Cerebellar cortex (tissue), 1 donor: ENCODE measurements at regions not wholly inside any gene's neighbourhood (a gene's known extent, or its start where the extent isn't known, plus 50 kb on each side); places are given as distances from the start of the nearest gene placed in this dataset.

Experiments used
- DNase-seq: peaks from one replicate; pipeline ENCODE4 v3.0.0-alpha.2; 2015; ENCODE audit warnings: low spot score

- no peak for DNase-seq
Measured at GRCh38 chr18:45487581-45487980, 127.7 kb upstream of the SLC14A2 start.

GRCh38 chr18:45488645-45489044 lies 126.6 kb upstream of the SLC14A2 start:
- DNase-seq, result no peak

GRCh38 chr18:45493830-45494229 lies 121.4 kb upstream of the SLC14A2 start:
- no peak for DNase-seq

GRCh38 chr18:45494811-45495210 lies 120.5 kb upstream of the SLC14A2 start:
- DNase-seq, result no peak

- no peak for DNase-seq
Measured at GRCh38 chr18:45496741-45497140, 118.5 kb upstream of the SLC14A2 start.

GRCh38 chr18:45497595-45498286 lies 117.5 kb upstream of the SLC14A2 start:
- no peak for DNase-seq

GRCh38 chr18:45498287-45498658 lies 117.0 kb upstream of the SLC14A2 start:
- DNase-seq, result no peak

GRCh38 chr18:45503990-45504389 lies 111.3 kb upstream of the SLC14A2 start:
- DNase-seq, result no peak

- no peak for DNase-seq
Measured at GRCh38 chr18:45505497-45506206, 109.6 kb upstream of the SLC14A2 start.

- DNase-seq, result no peak
Measured at GRCh38 chr18:45506951-45507350, 108.3 kb upstream of the SLC14A2 start.

GRCh38 chr18:45509535-45509934 lies 105.7 kb upstream of the SLC14A2 start:
- DNase-seq, result no peak

- no peak for DNase-seq
Measured at GRCh38 chr18:45510656-45511055, 104.6 kb upstream of the SLC14A2 start.

- DNase-seq, result no peak
Measured at GRCh38 chr18:45512363-45512953, 102.8 kb upstream of the SLC14A2 start.

GRCh38 chr18:45517181-45517741 lies 98.0 kb upstream of the SLC14A2 start:
- no peak for DNase-seq

- DNase-seq, result no peak
Measured at GRCh38 chr18:45518311-45519155, 96.7 kb upstream of the SLC14A2 start.

- DNase-seq, result no peak
Measured at GRCh38 chr18:45519411-45520280, 95.6 kb upstream of the SLC14A2 start.

GRCh38 chr18:45521136-45521535 lies 94.1 kb upstream of the SLC14A2 start:
- no peak for DNase-seq

- DNase-seq, result no peak
Measured at GRCh38 chr18:45521777-45522176, 93.5 kb upstream of the SLC14A2 start.

- no peak for DNase-seq
Measured at GRCh38 chr18:45522371-45522770, 92.9 kb upstream of the SLC14A2 start.

- no peak for DNase-seq
Measured at GRCh38 chr18:45525301-45525700, 90.0 kb upstream of the SLC14A2 start.
